ENCODE measurements at regions not wholly inside any gene's neighbourhood (a gene's known extent, or its start where the extent isn't known, plus 50 kb on each side); places are given as distances from the start of the nearest gene placed in this dataset.

DNA sequence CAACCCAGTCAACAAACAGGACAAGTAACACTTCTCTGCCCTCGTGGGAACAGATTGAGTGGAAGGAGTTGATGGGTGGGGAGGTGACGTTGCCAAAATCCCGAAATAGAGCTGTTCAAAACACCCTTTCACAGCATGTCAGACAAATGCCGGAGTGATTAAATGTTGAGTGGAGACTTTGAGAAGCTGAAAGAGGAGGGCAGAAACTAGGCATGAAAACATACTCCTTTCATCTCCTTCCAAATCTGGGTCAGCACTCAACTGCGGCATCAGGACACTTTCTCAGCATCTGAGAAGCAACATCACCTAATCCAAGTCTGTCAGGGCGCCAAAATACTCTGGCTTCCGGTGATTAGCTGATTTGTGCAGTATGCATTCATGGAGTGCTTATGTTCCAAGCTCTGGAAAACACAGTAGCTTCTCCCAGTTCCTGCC is 51.5 kb upstream of the MRI1 start:
- WGBS, 5 donors, result 40 to 58% (median 52%) methylated on average over 7 of the region's 7 CpGs
- H3K27me3 ChIP-seq, result peaks cover 0 to 38% (median 0%) of the 10 kb centered on the region in 3 donors
- intact Hi-C loops (cut with DNase I; ENCODE audit: low total_unique reads), result no loop called here
- H3K27ac ChIP-seq, result no peak overlapping the region
- H3K4me1 ChIP-seq, result peaks cover 0 to 12% (median 6%) of the 10 kb centered on the region in 4 donors
- H3K9me3 ChIP-seq, result peaks cover 0 to 12% (median 9%) of the 10 kb centered on the region in 4 donors
- H3K4me3 ChIP-seq, result no peak overlapping the region
- TF ChIP-seq, protein P1, sequence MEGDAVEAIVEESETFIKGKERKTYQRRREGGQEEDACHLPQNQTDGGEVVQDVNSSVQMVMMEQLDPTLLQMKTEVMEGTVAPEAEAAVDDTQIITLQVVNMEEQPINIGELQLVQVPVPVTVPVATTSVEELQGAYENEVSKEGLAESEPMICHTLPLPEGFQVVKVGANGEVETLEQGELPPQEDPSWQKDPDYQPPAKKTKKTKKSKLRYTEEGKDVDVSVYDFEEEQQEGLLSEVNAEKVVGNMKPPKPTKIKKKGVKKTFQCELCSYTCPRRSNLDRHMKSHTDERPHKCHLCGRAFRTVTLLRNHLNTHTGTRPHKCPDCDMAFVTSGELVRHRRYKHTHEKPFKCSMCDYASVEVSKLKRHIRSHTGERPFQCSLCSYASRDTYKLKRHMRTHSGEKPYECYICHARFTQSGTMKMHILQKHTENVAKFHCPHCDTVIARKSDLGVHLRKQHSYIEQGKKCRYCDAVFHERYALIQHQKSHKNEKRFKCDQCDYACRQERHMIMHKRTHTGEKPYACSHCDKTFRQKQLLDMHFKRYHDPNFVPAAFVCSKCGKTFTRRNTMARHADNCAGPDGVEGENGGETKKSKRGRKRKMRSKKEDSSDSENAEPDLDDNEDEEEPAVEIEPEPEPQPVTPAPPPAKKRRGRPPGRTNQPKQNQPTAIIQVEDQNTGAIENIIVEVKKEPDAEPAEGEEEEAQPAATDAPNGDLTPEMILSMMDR (IDR thresholded peaks at IDR 0.05), result no peak
- TF ChIP-seq EP300 (IDR thresholded peaks at IDR 0.05) (no peak), POLR2A (IDR thresholded peaks at IDR 0.05) (no peak), POLR2AphosphoS5 (IDR thresholded peaks at IDR 0.05) (no peak)
- no peaks in the 10 kb centered on the region for H3K36me3 ChIP-seq
- peak in 1 of 2 donors; percentile 21 for DNase-seq

DNA sequence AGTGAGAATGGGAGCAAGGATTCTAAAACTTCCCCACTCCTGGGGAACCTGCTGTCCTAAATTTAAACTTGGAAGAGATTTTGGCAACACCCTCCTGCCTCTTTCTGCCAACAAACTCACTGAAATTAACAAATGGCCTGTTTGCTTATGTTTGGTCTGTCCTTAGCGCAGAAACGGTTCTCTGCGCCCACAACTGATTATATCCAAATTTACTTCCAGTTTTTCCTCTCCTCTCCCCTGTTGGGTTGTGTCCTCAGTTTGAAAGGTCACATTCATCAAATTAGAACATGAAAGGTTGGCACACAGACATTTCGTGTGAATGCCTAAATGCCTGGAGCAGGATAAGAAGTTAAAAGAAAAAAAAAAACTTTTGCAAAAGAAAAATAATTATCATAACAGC is 56.4 kb upstream of the MRI1 start:
- H3K27ac ChIP-seq, result no peak overlapping the region
- H3K9me3 ChIP-seq, result peaks cover 0 to 18% (median 12%) of the 10 kb centered on the region in 4 donors
- intact Hi-C loops (cut with DNase I; ENCODE audit: low total_unique reads), result no loop called here
- TF ChIP-seq, protein P1 (IDR thresholded peaks at IDR 0.05), result no peak
- TF ChIP-seq POLR2AphosphoS5 (IDR thresholded peaks at IDR 0.05), result no peak
- no peak for TF ChIP-seq POLR2A (IDR thresholded peaks at IDR 0.05)
- TF ChIP-seq EP300 (IDR thresholded peaks at IDR 0.05), result no peak
- H3K36me3 ChIP-seq, result no peaks in the 10 kb centered on the region
- peaks cover 0 to 8% (median 0%) of the 10 kb centered on the region in 3 donors for H3K27me3 ChIP-seq
- H3K4me3 ChIP-seq, result no peak overlapping the region
- WGBS, 5 donors, result 4 to 15% (median 7%) methylated on average over 4 of the region's 4 CpGs
- peak in 1 of 2 donors; percentile 24 for DNase-seq
- H3K4me1 ChIP-seq, result peaks cover 0 to 11% (median 7%) of the 10 kb centered on the region in 4 donors

DNA sequence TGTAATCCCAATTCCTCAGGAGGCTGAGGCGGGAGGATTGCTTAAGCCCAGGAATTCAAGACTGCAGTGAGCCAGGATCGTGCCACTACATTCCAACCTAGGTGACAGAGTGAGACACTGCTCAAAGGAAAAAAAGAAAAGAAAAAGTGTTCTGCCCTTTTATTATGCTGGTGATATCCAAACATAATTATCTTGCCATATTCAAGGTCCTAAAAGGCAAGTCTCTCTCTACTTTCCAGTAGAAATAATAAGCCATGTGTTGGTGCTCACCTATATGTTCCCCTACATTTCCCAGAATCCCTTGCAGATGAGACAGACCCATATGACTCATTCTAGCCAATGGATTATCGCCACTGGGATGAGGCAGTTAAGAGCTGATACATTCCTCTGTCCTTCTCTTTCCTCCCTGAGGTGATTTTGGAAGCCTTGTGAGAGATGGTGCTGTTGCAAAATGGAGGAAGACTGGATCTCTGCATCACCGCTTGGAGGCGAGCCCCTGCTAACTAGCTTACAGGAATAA is 58.3 kb upstream of the MRI1 start:
- intact Hi-C loops (cut with DNase I; ENCODE audit: low total_unique reads), result no loop called here
- DNase-seq, result no peak
- TF ChIP-seq POLR2AphosphoS5 (IDR thresholded peaks at IDR 0.05), result no peak
- no peak for TF ChIP-seq POLR2A (IDR thresholded peaks at IDR 0.05)
- no peak for TF ChIP-seq EP300 (IDR thresholded peaks at IDR 0.05)
- TF ChIP-seq, protein P1 (IDR thresholded peaks at IDR 0.05), result no peak
- Histone ChIP-seq H3K27me3 (peaks cover 0 to 18% (median 3%) of the 10 kb centered on the region in 3 donors), H3K4me1 (peaks cover 0 to 10% (median 6%) of the 10 kb centered on the region in 4 donors), H3K27ac (no peak overlapping the region), H3K4me3 (no peak overlapping the region), H3K36me3 (no peaks in the 10 kb centered on the region), H3K9me3 (peaks cover 0 to 31% (median 21%) of the 10 kb centered on the region in 4 donors)
- 86 to 97% (median 88%) methylated on average over 5 of the region's 5 CpGs for WGBS, 5 donors

DNA sequence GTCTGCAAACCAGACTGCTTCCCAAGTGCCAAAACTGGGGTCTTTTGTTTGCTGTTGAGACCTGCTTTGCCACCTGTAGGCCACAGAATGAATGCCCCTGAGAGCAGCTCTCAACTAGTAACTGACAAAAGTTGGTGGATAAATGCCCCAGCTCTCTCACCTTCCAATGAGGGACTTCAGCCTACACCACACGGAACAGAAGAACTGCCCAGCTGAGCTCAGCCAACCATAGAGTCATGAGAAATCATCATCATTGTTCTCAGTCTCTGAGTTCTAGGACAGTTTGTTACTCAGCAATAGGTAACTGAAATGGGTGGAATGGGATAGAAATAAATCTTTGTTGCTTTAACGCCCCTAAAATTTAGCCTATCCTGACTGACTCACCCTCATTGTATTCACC is 59.1 kb upstream of the MRI1 start:
- 90 to 98% (median 92%) methylated on average over 2 of the region's 2 CpGs for WGBS, 5 donors
- Histone ChIP-seq H3K4me1 (peaks cover 0 to 10% (median 6%) of the 10 kb centered on the region in 4 donors), H3K36me3 (no peaks in the 10 kb centered on the region), H3K27ac (no peak overlapping the region), H3K9me3 (peaks cover 0 to 32% (median 21%) of the 10 kb centered on the region in 4 donors), H3K4me3 (no peak overlapping the region), H3K27me3 (peaks cover 0 to 21% (median 3%) of the 10 kb centered on the region in 3 donors)
- no peak for DNase-seq
- TF ChIP-seq EP300 (IDR thresholded peaks at IDR 0.05) (no peak), POLR2AphosphoS5 (IDR thresholded peaks at IDR 0.05) (no peak), POLR2A (IDR thresholded peaks at IDR 0.05) (no peak)
- TF ChIP-seq, protein P1 (IDR thresholded peaks at IDR 0.05), result no peak
- intact Hi-C loops (cut with DNase I; ENCODE audit: low total_unique reads), result no loop called here
